Stimulated activated naive CD8-positive, alpha-beta T cell treated with anti-CD3 and anti-CD28 coated beads, Interleukin-15, Interleukin-2, amounts not matched to agents 100 U/mL and 50 U/mL, for 24 hours (primary cell): ENCODE measurements at regions not wholly inside any gene's neighbourhood (a gene's known extent, or its start where the extent isn't known, plus 50 kb on each side); places are given as distances from the start of the nearest gene placed in this dataset.
A peak's percentile ranks its signal among the peaks of the same experiment; 100 is the strongest.
"Not testable (repeated sequence)": the region's sequence is repeated elsewhere in the genome, so short reads cannot be mapped to it uniquely, and the experiment has no call there.

ENCODE experiments used
- ATAC-seq: fragments of 150-1000 bp; cut with Tn5 transposase; one replicate; pipeline ENCODE4 v1.10.0; 2021
- DNase-seq: peaks from one replicate; pipeline ENCODE4 v3.0.0; 2021

DNA sequence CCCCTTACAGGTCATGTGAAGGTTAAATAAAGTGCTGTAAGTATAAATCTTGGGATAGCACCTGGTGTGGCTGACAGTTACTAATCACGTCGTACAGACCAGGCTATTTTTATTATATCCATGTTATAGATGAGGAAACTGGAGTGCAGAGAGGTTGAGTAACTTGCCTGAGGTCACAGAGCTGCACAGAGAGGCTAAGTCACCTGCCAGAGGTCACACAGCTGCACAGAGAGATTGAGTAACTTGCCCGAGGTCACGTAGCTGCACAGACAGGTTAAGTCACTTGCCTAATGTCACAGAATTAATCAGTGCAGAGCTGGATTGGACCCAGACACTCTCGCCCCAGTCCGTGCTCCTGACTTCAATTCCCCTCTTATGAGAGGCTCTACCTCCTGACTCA lies 171.5 kb downstream of the NUP210 start:
- DNase-seq (no peak), ATAC-seq (no peak)

DNA sequence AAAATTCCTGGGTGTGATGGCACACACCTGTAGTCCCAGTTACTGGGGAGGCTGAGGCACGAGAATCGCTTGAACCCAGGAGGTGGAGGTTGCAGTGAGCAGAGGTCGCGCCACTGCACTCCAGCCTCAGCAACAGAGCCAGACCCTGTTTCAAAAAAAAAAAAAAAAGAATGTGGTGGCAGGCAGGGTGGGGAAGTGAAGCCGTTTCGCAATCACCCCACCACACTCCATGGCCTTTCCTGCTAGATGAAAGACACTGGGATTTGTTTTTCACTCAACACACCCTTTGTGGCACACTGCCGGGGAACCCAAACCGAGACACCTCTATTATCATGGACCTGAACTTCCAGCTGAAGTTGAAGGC lies 172.4 kb upstream of the IQSEC1 start:
- ATAC-seq (no peak), DNase-seq (no peak)

DNA sequence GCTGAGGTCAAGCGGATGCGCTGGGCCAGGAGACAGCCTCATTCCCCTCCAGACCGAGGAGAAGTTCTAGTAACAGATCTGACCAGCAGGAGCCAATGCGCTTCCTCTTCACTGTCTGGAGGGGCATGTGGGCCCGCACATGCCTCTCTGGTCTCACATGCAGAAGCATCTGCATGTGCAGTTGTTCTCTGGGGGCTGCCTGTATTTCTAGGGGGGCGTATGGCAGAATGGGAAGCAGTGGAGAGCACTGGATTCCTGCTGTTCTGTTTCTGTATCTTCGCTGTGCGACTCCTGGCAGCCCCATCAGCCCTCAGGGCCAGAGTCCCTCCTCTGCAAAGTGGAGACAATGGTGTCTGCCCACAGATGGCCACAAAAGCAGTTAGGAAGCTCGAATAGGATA lies 170.4 kb upstream of the IQSEC1 start:
- ATAC-seq (no peak), DNase-seq (no peak)

DNA sequence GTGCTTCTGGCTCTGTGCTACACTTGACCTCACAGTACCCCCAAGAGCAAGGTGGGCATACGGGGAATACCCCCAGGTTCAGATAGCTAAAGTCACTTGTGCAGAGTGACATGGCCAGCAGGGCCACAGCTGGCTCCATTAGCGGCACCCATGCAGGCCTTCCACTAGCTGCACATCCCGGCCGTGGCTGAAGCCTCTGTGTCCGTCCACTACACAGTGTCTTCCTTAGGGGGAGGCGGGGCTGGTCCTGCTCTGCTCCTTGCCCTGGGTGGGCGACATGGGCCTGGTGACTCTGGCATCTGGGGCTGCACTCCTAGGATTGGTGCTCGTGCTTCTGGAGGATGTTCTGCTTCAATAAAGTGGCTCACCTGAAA lies 169.1 kb upstream of the IQSEC1 start:
- ATAC-seq (no peak), DNase-seq (no peak)

DNA sequence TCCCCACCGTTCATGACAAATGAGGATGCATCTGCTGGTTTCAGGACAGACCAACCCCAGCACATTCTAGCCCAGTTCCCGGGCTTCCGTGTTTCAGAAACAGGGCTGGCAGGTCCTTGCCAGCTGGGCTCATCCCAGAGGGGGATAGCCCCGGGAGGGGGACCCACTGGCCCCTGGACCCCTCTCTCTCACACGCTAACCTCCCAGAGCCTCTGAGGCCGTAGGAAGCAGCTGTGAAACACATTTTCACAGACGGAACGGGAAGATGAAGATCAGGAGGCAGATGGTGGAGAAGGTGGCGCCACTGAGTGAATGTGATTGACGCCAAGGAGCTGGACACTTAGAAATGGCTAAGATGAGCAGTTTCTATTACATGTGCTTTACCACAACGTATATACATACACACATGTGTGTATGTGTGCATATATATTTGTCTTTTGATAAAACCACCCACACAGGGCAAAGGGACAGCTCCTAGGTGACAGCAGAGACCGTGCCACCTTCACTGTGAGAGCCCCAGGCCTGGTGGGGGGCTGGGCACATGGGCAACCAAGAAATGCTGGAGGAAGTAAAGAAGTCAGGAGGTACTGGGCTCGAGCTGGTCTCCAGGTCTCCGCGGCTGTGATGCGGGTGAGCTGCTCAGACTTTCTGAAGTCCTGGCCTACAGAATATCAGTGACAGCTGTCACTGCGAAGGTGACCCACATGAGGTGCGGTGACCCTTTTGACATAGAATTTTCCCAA lies 168.6 kb upstream of the IQSEC1 start:
- ATAC-seq: no peak
- no peak for DNase-seq

DNA sequence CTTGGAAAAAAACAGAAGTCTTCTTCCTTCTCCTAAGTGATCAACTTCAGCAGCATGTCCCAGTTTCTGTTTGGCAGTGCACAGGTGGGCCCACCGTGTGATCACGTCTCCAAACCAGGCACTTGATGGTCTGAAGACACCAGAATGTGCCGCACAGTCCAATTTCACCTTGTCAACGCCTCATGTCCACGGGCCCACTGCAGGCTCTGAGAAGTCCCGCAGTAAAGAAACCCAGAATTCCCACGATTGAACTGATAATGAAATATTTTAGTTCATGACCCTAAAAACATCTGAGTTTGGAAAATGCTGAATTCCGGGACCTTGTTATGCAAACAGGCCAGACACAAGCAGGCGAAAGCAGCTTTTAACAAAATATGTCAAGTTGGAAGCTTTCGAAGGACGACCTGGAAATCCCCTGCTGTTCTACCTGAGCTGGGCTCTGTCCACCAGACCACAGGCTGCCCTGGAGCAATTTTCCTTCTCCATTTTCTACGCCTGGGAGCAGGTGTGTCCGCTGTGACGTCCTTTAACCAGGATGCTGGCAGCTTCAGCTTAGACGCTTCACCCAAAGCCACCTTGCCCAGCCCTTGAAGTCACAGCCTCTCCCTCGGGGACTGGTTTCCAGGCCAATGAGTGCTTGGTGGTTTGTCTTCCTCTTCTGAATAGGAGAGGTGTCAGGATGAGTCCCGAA lies 167.8 kb upstream of the IQSEC1 start:
- DNase-seq (no peak), ATAC-seq (no peak)

DNA sequence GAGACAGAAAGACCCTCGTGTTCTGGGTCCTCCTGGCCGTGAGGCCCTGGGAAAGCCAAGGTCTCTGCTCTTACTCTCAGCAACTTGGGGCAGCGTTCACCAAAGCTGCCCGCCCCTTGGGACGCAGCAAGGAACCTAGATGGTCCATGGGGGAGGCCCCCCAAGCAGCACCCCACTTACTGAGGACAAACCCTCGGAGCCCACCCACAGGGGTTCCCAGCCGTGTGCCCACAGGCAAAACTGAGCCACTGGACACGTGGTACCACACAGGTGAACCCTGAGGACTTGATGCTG lies 166.2 kb upstream of the IQSEC1 start:
- no peak for DNase-seq
- no peak for ATAC-seq

DNA sequence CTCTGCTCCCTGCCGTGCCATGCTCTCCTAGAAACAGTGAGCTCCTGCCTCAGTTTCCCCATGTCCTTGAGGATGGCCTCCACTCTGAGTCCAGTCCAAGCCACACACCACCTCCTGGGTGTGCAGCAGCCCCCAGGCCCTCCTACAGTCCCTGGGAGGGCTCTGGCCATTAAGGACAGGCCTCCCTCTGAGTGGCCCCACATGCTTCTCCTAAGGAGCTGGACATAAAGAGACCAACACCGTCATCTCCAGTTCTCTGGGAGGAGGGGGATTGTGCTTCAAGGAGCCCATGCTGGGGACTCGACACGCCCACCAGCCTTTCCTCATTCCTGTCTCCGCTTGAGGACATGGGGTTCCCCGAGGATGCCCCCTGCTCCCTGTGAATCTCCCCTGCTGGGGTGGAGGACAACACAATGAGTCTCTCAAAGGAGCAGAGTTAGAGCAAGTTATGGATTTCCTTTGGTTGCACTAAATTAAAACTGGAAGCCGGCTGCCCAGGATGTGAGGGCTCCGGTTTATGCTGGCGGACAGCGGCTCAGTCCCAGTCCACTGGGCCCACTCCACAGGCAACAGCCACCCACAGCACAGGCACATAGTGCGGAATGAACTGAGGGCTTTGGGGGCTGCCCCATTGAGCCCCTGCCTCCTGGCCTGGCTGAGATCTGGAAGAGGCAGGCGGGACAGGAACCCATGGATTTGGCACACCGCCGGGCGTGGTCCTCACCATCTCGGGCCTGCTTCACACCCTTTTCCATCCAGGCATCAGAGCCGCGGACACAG lies 165.6 kb upstream of the IQSEC1 start:
- DNase-seq (no peak), ATAC-seq (no peak)

DNA sequence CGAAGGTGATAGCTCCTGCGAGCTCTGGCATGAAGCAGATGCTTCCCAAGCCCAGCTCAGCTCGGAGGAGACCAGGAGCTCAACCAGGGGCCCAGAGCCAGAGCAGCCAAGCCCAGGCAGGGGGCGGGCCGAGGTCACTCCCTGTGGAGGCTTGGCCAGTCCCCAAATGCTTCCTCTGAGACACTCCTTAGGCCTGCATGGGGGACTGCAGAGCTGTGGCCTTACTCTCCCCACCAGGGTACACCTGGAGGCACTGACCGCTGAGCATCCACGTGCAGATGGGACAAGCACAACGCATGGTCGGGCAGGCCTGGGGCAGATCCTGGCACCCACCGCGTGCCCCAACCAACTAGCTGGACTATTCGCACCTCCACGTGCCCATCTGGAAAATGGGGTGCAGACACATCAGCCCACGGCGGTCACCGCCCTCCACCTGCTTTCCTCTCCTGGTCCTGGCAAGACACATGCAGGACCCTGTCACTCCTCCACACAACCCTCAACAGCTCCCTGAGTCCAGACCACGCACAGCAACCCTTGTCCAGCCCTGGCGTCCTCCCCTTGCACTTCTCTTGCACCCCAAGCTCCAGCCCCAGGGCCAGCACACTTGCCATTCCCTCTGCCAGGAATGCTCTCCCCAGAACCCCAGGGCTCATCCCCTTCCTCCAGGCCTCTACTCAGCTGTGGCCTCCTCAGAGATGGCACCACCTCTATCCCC lies 164.7 kb upstream of the IQSEC1 start:
- ATAC-seq (no peak), DNase-seq (no peak)

DNA sequence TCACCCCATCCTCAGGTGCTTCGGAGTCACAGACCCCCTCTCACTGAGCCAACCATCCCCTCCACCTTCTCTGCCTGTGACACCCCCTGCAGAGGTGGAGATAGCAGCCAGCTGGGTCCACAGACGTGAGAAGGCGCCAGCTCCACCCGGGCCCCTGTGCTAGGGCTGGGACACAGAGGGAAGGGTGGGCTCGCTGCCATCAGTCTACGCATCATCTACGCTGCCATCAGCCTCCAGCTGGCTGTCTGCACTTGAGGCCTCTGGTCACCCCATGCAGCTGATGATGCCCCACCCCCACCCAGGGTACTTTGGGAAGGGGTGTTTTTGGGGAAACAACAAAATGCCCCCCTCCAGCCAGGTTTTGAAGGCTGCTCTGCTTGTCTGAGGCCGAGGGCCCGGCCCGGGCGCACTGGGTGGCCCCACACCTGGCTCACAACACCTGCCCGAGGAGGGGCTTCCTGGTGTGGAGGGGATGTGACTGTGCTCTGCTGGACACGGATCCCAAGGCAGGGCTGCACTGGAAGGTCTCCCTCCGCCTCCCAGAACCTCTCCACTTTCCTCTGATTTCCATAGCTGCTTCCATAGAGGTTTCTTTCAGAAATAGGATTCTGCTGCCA lies 163.4 kb upstream of the IQSEC1 start:
- DNase-seq: no peak
- no peak for ATAC-seq

DNA sequence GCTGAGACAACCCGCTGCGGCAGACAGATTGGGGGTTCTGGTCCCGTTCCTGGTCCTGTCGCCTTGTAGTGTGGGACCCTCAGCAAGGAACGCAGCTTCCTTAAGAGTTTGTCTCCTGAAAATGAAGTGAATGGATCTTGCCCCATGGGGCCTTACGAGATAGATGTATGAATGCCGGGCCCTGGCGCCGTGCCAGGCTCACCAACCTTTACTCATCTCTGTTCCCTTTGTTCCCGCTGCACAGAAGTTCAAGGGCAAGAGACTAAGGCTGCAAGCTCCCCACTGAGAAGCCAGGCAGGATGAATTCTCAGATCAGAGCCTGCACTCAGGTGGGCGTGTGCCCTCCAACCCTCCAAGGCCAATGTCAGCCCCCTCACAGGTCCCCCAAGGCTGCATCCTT lies 162.7 kb upstream of the IQSEC1 start:
- no peak for DNase-seq

DNA sequence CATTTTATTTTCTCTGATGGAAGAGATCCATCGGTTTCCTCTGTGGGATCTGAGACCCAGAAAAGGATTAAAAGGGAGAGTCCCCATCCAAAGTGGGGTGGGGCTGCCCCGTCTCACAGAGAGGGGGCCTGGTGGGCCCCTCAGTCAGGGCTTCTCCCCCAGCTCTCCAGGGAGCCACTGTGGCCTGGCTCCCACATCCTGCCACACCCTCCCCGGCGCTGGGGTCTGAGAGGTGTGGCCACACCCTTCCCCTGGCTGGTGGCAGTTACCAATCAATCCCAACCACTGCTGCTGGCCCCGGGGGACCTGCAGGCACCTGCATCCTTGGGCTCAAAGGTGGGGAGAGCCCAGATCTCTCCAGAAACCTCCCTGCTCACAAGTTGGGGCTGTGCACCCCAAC lies 161.8 kb upstream of the IQSEC1 start:
- DNase-seq (peak; percentile 27), ATAC-seq (no peak)

More for the DNA sequence above, 162.7 kb upstream of the IQSEC1 start:
- no peak for ATAC-seq

DNA sequence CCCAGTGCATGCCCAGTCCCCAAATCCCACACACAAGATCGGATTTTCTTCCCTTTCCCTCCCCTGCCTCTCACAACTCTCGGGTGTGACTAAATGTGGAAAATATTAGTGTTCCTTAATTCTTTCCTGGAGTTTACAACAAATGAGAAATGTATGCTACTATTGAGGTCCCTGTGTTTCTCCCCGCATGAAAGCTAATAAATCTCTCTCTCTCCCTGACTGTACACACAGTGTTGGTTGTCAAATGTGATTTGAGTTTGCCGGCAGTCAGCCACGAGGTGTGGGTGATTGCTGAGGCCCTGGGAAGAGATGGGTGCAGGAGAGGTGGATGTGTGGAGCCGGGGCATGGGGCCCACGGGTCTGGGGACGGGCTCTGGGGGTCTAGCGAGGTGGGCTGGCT lies 161.4 kb upstream of the IQSEC1 start:
- DNase-seq (no peak), ATAC-seq (no peak)

DNA sequence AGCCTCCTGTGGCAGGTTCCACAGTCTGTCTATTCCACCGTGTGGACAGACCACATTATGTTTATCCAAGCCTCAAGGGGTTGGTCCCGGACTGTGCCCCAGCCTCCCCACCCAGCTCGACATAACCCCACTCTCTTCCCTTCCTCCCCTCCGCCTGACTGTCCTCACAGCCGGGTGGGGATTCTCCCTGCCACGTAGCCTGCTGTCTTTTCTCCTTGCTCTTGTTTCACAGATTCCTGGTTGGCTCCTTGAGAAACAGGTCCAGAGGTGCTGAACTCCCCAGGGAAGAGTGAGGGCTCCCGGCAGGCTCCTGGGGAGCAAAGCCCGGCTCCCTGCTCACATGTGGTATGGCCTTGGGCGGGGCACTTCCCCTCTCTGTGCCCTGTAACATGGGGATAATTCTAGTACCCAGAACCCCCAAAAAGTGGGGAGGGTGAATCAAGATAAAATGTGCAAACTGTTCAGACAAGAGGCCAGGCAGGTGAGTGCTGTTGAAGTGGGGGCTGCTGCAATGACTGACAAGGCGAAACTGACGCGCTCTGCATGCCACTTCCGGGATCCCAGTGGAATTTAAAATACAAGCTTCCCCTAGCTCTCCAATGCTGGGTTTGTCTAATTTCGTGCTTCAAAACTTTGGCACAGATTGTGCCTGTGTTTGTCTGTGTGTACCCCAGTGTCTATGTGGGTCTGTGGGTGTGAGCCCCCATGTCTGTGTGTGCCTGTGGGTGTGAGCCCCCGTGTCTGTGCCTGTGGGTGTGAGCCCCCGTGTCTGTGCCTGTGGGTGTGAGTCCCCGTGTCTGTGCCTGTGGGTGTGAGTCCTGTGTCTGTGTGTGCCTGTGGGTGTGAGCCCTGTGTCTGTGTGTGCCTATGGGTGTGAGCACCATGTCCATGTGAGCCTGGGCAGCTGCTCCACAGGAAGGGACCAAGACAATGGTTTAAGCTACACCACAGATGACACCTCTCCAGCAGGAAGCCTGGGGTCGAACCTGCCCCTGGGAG lies 160.6 kb upstream of the IQSEC1 start:
- ATAC-seq (no peak), DNase-seq (no peak)

DNA sequence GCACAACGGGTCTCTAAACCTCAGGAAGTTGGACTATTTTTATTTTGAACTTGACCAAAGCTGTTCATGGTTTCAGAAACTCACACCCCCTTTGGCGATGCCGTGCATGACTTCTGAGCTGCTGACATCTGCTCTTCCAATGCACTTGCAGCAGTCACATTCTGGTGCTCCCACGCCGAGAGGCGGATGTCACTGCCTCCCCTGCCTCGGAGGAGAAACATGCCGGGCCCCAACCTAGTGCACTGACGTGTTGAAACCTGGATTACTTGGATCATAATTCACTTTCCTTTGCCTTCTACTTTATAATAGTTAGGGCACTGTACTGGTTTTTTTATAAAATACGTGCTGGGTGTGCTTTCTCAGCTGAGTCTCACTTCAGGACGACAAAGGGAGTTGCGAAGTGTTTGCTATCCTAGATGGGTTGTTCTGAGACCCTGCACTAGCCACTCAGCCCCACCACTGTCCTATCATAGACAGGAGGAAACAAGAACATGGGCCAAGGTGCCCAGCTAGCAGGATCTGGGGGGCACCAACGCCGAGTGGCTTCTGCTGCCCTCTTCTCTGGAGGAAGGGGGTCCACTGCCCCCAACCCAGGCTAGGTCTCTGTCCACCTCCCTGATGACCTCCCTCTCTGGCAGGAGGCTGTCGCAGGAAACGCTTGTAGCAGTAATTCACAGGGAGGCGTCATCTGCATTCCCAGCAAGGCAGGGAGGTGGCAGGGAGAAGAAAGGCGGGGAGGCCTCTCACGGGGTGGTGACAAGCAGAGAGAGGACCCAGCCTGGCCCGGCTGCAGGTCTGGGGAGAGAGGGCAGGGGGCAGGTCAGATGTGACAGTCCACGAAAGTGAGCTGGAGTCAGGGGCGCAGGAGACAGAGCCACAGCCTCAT lies 158.8 kb upstream of the IQSEC1 start:
- DNase-seq (no peak), ATAC-seq (no peak)

DNA sequence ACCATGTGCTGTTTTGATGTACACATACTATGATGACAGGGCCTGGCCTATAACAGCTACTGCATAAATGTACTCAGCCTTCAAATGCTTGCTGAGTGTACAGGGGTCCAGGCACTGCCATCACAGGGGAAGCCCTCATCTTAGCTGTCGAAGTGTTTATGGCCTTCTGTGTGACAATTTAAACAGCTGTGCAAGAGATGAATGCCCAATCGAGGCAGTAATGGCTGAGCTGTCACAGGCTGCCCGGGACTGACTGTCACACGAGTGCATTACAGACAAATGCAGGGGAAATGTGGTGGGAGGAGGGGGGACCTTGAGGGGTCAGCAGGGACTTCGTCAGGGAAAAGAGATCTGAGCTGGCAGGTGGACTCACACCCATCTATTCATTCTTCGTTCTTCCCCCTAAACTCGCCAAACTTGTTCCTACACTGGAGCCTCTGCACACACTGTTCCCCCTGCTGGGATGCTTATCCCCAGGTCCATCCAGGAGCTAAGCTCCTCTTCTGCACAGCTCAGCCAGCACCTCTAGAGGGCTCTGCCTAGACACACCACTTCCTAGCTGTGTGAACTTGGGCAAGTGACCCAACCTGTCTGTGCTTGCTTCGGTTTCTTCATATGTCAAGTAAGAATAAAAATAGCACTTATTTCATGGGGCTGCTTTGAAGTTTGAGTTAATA lies 156.2 kb upstream of the IQSEC1 start:
- DNase-seq: no peak
- peak; percentile 70 for ATAC-seq

DNA sequence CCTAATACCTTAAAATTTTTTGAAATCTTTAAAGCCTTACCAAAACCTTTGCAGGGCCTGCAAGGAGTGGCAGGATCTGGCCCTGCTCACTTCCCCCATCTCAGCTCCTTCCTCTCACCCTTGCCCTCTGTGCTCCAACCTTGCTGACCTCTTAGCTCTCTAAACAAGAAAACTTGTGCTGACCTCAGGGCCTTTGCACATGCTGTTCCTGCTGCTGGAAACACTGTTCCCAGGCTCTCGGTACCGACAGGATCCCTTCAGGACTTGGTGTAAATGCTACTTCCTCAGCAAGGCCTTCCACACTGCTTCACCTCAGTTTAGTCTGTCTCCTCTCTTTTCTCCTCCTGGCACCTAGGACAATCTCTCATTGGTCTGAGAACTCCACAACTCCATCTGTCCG lies 155.4 kb upstream of the IQSEC1 start:
- no peak for ATAC-seq
- no peak for DNase-seq

DNA sequence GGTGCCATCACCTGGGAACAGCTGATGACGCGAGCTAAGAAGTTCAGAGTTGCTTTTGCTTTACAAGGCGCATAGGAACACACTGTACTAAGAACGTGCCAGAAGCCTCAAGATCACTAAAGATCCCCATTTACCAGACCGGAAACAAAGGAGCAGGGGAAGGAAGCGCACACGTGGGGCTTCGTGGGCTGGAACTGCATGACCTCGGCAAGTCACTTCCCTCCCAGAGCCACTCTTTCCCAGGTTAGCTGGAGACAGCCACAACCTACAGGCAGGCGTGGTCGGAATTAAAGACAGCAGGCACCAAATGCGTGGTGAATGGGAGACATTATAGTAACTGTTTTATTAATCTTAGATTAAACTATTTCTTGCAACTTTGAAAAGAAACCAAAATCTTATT lies 154.9 kb upstream of the IQSEC1 start:
- DNase-seq, ATAC-seq: not testable (repeated sequence)

DNA sequence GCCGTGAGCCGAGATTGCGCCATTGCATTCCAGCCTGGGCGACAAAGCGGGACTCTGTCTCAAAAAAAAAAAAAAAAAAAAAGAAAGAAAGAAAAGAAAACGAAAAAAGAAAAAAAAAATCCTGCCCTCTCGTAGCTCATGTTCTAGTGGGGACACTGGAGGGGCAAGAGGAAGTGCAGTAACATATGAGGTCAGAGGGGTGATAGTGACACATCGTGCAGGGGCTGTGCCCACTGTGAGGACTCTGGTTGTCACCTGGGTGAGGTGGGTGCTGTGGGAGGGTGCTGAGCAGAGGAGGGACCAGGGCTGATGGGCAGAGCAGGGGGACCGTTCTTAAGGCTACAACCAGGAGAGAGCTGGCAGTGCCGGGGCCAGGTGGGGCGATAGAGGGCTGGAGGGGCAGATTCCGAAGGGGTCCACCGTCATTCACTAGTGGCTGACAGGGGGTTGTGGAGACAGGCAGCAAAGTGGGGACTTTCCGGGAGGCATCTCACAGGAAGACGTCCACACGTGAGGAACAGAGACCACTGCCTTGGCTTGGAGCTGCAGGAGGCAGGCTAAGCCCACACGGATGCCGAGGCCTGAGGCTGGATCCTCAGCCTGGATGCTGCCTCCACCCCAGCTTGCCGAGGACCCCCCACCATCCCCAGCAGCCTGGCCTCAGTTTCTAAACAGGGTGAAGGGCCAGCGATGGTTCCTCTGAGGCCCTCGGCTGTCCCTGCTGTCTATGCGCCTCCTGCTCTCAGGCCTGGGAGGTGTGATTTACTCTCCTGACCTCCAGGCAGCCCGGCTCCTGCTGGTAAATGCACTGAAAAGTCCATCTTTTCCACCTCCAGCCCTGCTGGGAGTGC lies 154.3 kb upstream of the IQSEC1 start:
- ATAC-seq (no peak), DNase-seq (no peak)
